Mesothelial cell of epicardium (in vitro differentiated cells): ENCODE measurements at regions not wholly inside any gene's neighbourhood (a gene's known extent, or its start where the extent isn't known, plus 50 kb on each side); places are given as distances from the start of the nearest gene placed in this dataset.
"Not testable (repeated sequence)": the region's sequence is repeated elsewhere in the genome, so short reads cannot be mapped to it uniquely, and the experiment has no call there.

ENCODE experiments used
- DNase-seq, 2 experiments: peaks; one replicate each; pipeline ENCODE4 v3.0.0; 2021; ENCODE audit warnings: low spot score in 2 of 2; ENCODE audit not compliant: unreplicated experiment in 2 of 2
- H3K27ac Mint-ChIP-seq: 2 replicates; pipeline ENCODE4 v1.8.0; 2021; ENCODE audit warnings: mixed read lengths
- H3K27me3 Mint-ChIP-seq: 2 replicates; pipeline ENCODE4 v1.8.0; 2021; ENCODE audit warnings: low read depth, mixed read lengths
- H3K36me3 Mint-ChIP-seq: 2 replicates; pipeline ENCODE4 v1.8.0; 2021; ENCODE audit warnings: mixed read lengths
- H3K4me1 Mint-ChIP-seq: 2 replicates; pipeline ENCODE4 v1.8.0; 2021; ENCODE audit warnings: mixed read lengths
- H3K4me3 Mint-ChIP-seq: 2 replicates; pipeline ENCODE4 v1.8.0; 2021; ENCODE audit warnings: mild to moderate bottlenecking, moderate library complexity, mixed read lengths
- H3K9me3 Mint-ChIP-seq: 2 replicates; pipeline ENCODE4 v1.8.0; 2021; ENCODE audit warnings: mixed read lengths
- TF ChIP-seq, protein P1 (sequence below): fragments of 200-600 bp; sonication (generic); IDR thresholded peaks from one replicate; pipeline ENCODE4 v1.5.0; 2021; ENCODE audit warnings: antibody characterized with exemption; ENCODE audit not compliant: unreplicated experiment

DNA sequence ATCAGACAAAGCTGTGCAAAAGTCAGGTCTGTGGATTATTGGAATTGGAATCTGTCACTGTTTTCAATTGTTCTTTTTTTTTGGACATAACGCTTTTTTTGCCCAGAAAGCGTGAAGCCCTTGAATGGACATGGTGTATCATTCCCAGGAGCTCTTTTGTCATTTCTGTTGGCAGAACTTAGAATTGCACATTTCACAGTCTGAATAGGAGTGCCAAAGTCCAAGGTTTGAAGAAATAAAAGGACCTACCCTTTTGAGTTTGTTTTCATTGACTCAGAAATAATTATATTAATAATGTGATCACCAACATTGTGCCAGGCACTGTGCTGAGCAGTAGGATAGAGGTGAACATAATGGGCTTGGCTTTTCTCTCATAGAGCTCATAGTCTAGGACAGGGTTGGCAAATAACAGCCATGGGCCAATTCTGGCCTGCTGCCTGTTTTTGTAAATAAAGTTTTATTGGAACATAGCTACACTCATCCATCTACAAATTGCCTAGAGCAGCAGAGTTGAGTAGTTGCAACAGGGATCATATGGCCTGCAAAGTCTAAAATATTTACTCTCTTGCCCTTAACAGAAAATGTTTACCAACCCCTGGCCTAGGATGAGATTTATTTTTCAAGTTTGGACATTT lies 62.6 kb upstream of the ATXN1 start:
- no peak overlapping the region for H3K27ac Mint-ChIP-seq
- H3K9me3 Mint-ChIP-seq: no peaks in the 10 kb centered on the region
- H3K4me1 Mint-ChIP-seq: peaks cover 4% of the 10 kb centered on the region
- no peaks in the 10 kb centered on the region for H3K36me3 Mint-ChIP-seq
- no peak overlapping the region for H3K4me3 Mint-ChIP-seq
- H3K27me3 Mint-ChIP-seq: peaks cover 22% of the 10 kb centered on the region
- no peak for DNase-seq
- TF ChIP-seq, protein P1, sequence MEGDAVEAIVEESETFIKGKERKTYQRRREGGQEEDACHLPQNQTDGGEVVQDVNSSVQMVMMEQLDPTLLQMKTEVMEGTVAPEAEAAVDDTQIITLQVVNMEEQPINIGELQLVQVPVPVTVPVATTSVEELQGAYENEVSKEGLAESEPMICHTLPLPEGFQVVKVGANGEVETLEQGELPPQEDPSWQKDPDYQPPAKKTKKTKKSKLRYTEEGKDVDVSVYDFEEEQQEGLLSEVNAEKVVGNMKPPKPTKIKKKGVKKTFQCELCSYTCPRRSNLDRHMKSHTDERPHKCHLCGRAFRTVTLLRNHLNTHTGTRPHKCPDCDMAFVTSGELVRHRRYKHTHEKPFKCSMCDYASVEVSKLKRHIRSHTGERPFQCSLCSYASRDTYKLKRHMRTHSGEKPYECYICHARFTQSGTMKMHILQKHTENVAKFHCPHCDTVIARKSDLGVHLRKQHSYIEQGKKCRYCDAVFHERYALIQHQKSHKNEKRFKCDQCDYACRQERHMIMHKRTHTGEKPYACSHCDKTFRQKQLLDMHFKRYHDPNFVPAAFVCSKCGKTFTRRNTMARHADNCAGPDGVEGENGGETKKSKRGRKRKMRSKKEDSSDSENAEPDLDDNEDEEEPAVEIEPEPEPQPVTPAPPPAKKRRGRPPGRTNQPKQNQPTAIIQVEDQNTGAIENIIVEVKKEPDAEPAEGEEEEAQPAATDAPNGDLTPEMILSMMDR: no peak

DNA sequence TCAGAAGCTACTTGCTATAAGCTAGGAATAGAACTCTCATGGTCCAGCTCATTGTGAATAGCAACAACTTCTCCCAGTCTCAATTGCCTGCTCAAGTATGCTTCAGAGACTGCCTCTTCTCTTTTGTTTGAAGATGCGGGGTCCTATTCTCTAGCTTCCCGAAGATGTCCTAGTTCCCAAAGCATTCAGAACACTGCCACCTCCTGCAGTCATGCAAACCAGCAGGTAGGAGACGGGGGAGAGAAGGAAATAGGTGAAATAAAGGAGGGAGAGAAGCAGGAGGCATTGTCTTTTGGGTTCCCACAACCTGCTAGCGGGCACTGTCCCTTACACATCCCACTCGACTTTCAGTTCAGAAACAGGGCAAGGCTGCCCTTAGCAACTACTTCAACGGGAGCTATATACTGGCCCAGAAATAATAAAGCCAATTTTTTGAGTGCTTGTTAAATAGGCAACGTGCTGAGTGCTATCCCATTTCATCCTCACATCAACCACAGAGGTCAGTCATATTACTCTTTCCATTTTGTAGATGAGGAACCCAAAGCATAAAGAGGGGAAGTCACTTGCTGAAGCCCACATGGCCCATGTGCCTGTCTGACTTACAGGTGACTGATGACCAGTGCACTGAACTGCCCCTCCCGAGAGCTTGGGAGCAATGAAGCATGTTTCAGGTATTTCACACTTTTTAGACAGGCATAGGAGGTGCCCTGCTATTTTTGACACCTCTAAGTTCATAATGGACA lies 61.9 kb upstream of the ATXN1 start:
- Mint-ChIP-seq H3K27ac (no peak overlapping the region), H3K36me3 (no peaks in the 10 kb centered on the region), H3K9me3 (no peaks in the 10 kb centered on the region), H3K27me3 (peaks cover 22% of the 10 kb centered on the region), H3K4me3 (no peak overlapping the region), H3K4me1 (peaks cover 4% of the 10 kb centered on the region)
- TF ChIP-seq, protein P1: no peak
- no peak for DNase-seq

GRCh38 chr6:16822529-16822928 lies 61.3 kb upstream of the ATXN1 start:
- peaks cover 7% of the 10 kb centered on the region for H3K4me1 Mint-ChIP-seq
- no peak overlapping the region for H3K4me3 Mint-ChIP-seq
- H3K27me3 Mint-ChIP-seq: peaks cover 20% of the 10 kb centered on the region
- no peak for DNase-seq
- H3K36me3 Mint-ChIP-seq: no peaks in the 10 kb centered on the region
- TF ChIP-seq, protein P1: no peak
- no peaks in the 10 kb centered on the region for H3K9me3 Mint-ChIP-seq
- no peak overlapping the region for H3K27ac Mint-ChIP-seq

DNA sequence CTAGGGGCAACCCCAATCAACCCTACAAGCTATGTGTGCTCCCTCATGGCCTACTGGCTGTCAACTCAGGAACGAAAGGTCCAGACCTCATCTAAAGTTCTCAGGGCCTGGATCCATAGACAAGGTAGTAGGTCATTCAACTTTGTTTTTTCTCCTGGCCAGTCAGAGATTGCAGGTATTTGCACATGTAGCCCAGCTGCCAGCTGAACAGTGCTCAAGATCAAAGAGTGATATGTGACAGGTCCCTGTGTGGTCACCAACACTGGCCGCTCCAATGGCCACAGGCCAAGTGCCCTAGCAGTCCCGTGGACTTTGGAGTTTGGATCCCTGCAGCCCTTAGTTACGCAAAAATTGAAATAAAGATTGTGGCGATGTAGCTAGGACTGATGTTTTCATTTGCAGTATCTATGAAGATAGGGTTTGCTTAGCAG lies 60.6 kb upstream of the ATXN1 start:
- H3K27me3 Mint-ChIP-seq: peaks cover 14% of the 10 kb centered on the region
- no peak overlapping the region for H3K27ac Mint-ChIP-seq
- H3K9me3 Mint-ChIP-seq: no peaks in the 10 kb centered on the region

DNA sequence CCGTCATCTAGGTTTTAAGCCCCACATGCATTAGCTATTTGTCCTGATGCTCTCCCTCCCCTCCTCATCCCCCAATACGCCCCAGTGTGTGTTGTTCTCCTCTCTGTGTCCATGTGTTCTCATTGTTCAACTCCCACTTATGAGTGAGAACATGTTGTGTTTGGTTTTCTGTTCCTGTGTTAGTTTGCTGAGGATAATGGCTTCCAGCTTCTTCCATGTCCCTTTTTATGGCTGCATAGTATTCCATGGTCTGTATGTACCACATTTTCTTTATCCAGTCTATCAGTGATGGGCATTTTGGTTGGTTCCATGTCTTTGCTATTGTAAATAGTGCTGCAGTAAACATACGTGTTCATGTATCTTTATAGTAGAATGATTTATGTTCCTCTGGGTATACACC lies 59.0 kb upstream of the ATXN1 start:
- H3K36me3 Mint-ChIP-seq, H3K4me1 Mint-ChIP-seq, H3K9me3 Mint-ChIP-seq, H3K27ac Mint-ChIP-seq, H3K27me3 Mint-ChIP-seq, DNase-seq, H3K4me3 Mint-ChIP-seq: not testable (repeated sequence)

More for the DNA sequence above, 60.6 kb upstream of the ATXN1 start:
- Mint-ChIP-seq H3K4me3 (no peak overlapping the region), H3K4me1 (peaks cover 7% of the 10 kb centered on the region), H3K36me3 (no peaks in the 10 kb centered on the region)
- no peak for DNase-seq
- TF ChIP-seq, protein P1: no peak

- Mint-ChIP-seq H3K36me3 (no peaks in the 10 kb centered on the region), H3K4me1 (peaks cover 7% of the 10 kb centered on the region), H3K9me3 (no peaks in the 10 kb centered on the region), H3K27me3 (peaks cover 2% of the 10 kb centered on the region), H3K4me3 (no peak overlapping the region), H3K27ac (no peak overlapping the region)
- no peak for DNase-seq
- TF ChIP-seq, protein P1: no peak
Observed at GRCh38 chr6:16819752-16820151, 58.5 kb upstream of the ATXN1 start.
